SK-N-SH treated with all-trans-retinoic acid at 6 μM for 48 hours (cell line): ENCODE measurements at regions not wholly inside any gene's neighbourhood (a gene's known extent, or its start where the extent isn't known, plus 50 kb on each side); places are given as distances from the start of the nearest gene placed in this dataset.

Experiments
- ATAC-seq: fragments of 200-7000 bp; cut with Tn5 transposase; 3 replicates; pipeline ENCODE4 v1.9.1; 2020; ENCODE audit warnings: mild to moderate bottlenecking, moderate library complexity
- ARNTL ChIP-seq: fragments of 450-650 bp; formaldehyde crosslinking; IDR thresholded peaks from 2 replicates; pipeline ENCODE4 v1.5.0; 2020; ENCODE audit warnings: low read depth, mild to moderate bottlenecking, moderate library complexity, borderline replicate concordance
- BACH2 ChIP-seq: fragments of 250-450 bp; sonication (Bioruptor Pico); IDR thresholded peaks from 2 replicates; pipeline ENCODE4 v1.9.0; 2021; ENCODE audit warnings: mild to moderate bottlenecking, borderline replicate concordance
- CSDC2 ChIP-seq: fragments of 250-450 bp; sonication (Bioruptor Pico); IDR thresholded peaks from 2 replicates; pipeline ENCODE4 v1.5.0; 2020; ENCODE audit warnings: mild to moderate bottlenecking, moderate library complexity
- ESRRG ChIP-seq: fragments of 250-450 bp; sonication (Bioruptor Pico); IDR thresholded peaks from 2 replicates; pipeline ENCODE4 v1.6.1; 2021; ENCODE audit warnings: mild to moderate bottlenecking
- GLIS3 ChIP-seq: fragments of 250-450 bp; sonication (Bioruptor Pico); IDR thresholded peaks from 2 replicates; pipeline ENCODE4 v1.5.0; 2020; ENCODE audit warnings: mild to moderate bottlenecking, moderate library complexity
- ISL1 ChIP-seq: fragments of 250-450 bp; sonication (Bioruptor Pico); IDR thresholded peaks from 2 replicates; pipeline ENCODE4 v2.1.2; 2022; ENCODE audit warnings: mild to moderate bottlenecking, moderate library complexity
- OSR1 ChIP-seq: fragments of 250-450 bp; sonication (Bioruptor Pico); IDR thresholded peaks from 2 replicates; pipeline ENCODE4 v1.8.0; 2022; ENCODE audit warnings: moderate library complexity, mild to moderate bottlenecking, inconsistent platforms
- PATZ1 ChIP-seq: fragments of 250-450 bp; sonication (Bioruptor Pico); IDR thresholded peaks from 2 replicates; pipeline ENCODE4 v1.8.0; 2020; ENCODE audit warnings: mild to moderate bottlenecking, moderate library complexity, borderline replicate concordance
- PPARA ChIP-seq: fragments of 250-450 bp; sonication (Bioruptor Pico); IDR thresholded peaks from 2 replicates; pipeline ENCODE4 v1.5.0; 2020; ENCODE audit warnings: mild to moderate bottlenecking, borderline replicate concordance
- RARB ChIP-seq: fragments of 250-450 bp; sonication (Bioruptor Pico); IDR thresholded peaks from 2 replicates; pipeline ENCODE4 v1.8.0; 2021; ENCODE audit warnings: mild to moderate bottlenecking, moderate library complexity
- SNAI2 ChIP-seq: fragments of 250-450 bp; sonication (Bioruptor Pico); IDR thresholded peaks from 2 replicates; pipeline ENCODE4 v1.5.0; 2020; ENCODE audit warnings: mild to moderate bottlenecking, moderate library complexity
- TCF4 ChIP-seq: fragments of 250-450 bp; sonication (Bioruptor Pico); IDR thresholded peaks from 2 replicates; pipeline ENCODE4 v1.8.0; 2021; ENCODE audit warnings: mild to moderate bottlenecking, moderate library complexity, borderline replicate concordance
- TOX ChIP-seq: fragments of 250-450 bp; sonication (Bioruptor Pico); IDR thresholded peaks from 2 replicates; pipeline ENCODE4 v1.8.0; 2021; ENCODE audit warnings: mild to moderate bottlenecking, moderate library complexity, borderline replicate concordance
- TSHZ2 ChIP-seq: fragments of 250-450 bp; sonication (Bioruptor Pico); IDR thresholded peaks from 2 replicates; pipeline ENCODE4 v1.5.0; 2020; ENCODE audit warnings: mild to moderate bottlenecking, moderate library complexity
- ZFP3 ChIP-seq: fragments of 250-450 bp; sonication (Bioruptor Pico); IDR thresholded peaks from 2 replicates; pipeline ENCODE4 v1.5.0; 2020; ENCODE audit warnings: mild to moderate bottlenecking, moderate library complexity
- ZFP30 ChIP-seq: fragments of 450-650 bp; formaldehyde crosslinking; IDR thresholded peaks from 2 replicates; pipeline ENCODE4 v1.5.0; 2022; ENCODE audit warnings: mild to moderate bottlenecking, moderate library complexity
- ZNF565 ChIP-seq: fragments of 450-650 bp; formaldehyde crosslinking; conservative IDR thresholded peaks from 2 replicates; pipeline ENCODE4 v1.5.0; 2020; ENCODE audit warnings: low read depth, mild to moderate bottlenecking, moderate library complexity
- ZNF70 ChIP-seq: fragments of 450-650 bp; formaldehyde crosslinking; IDR thresholded peaks from 2 replicates; pipeline ENCODE4 v1.5.0; 2020; ENCODE audit warnings: mild to moderate bottlenecking, moderate library complexity
- ZNF8 ChIP-seq: fragments of 450-650 bp; formaldehyde crosslinking; IDR thresholded peaks from 2 replicates; pipeline ENCODE4 v1.5.0; 2020; ENCODE audit warnings: mild to moderate bottlenecking, moderate library complexity
- TF ChIP-seq, protein P1 (sequence below): fragments of 250-450 bp; sonication (Bioruptor Pico); IDR thresholded peaks from 2 replicates; pipeline ENCODE4 v1.5.1; 2020; ENCODE audit warnings: low read depth, mild to moderate bottlenecking, moderate library complexity
- TF ChIP-seq, protein P2 (sequence below): fragments of 250-450 bp; sonication (Bioruptor Pico); IDR thresholded peaks from 2 replicates; pipeline ENCODE4 v1.5.1; 2021; ENCODE audit warnings: mild to moderate bottlenecking, moderate library complexity

GRCh38 chr17:22512506-22512905 lies 820.2 kb downstream of the KCNJ18 start (continued):
- TF ChIP-seq SNAI2 (CRISPR knock-in tag), result no peak

GRCh38 chr17:22512997-22513538 lies 820.7 kb downstream of the KCNJ18 start:
- ATAC-seq, result peak; percentile 76

GRCh38 chr17:22514315-22514714 lies 822.0 kb downstream of the KCNJ18 start:
- ATAC-seq, result no peak
- TF ChIP-seq ZNF8 (CRISPR knock-in tag) (no peak), ISL1 (CRISPR knock-in tag) (no peak), TOX (CRISPR knock-in tag) (no peak), OSR1 (CRISPR knock-in tag) (no peak)

More at GRCh38 chr17:22512997-22513538, 820.7 kb downstream of the KCNJ18 start:
- no peak for TF ChIP-seq CSDC2
- no peak for TF ChIP-seq ZNF70
- no peak for TF ChIP-seq ARNTL
- no peak for TF ChIP-seq OSR1 (CRISPR knock-in tag)
- TF ChIP-seq, protein P1, sequence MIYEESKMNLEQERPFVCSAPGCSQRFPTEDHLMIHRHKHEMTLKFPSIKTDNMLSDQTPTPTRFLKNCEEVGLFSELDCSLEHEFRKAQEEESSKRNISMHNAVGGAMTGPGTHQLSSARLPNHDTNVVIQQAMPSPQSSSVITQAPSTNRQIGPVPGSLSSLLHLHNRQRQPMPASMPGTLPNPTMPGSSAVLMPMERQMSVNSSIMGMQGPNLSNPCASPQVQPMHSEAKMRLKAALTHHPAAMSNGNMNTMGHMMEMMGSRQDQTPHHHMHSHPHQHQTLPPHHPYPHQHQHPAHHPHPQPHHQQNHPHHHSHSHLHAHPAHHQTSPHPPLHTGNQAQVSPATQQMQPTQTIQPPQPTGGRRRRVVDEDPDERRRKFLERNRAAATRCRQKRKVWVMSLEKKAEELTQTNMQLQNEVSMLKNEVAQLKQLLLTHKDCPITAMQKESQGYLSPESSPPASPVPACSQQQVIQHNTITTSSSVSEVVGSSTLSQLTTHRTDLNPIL, result no peak
- TF ChIP-seq PPARA (CRISPR knock-in tag), result no peak
- TF ChIP-seq TSHZ2 (CRISPR knock-in tag), result no peak
- no peak for TF ChIP-seq ZFP30 (CRISPR knock-in tag)
- TF ChIP-seq ISL1 (CRISPR knock-in tag), result no peak
- no peak for TF ChIP-seq ZFP3
- TF ChIP-seq RARB (CRISPR knock-in tag), result no peak
- TF ChIP-seq, protein P2, sequence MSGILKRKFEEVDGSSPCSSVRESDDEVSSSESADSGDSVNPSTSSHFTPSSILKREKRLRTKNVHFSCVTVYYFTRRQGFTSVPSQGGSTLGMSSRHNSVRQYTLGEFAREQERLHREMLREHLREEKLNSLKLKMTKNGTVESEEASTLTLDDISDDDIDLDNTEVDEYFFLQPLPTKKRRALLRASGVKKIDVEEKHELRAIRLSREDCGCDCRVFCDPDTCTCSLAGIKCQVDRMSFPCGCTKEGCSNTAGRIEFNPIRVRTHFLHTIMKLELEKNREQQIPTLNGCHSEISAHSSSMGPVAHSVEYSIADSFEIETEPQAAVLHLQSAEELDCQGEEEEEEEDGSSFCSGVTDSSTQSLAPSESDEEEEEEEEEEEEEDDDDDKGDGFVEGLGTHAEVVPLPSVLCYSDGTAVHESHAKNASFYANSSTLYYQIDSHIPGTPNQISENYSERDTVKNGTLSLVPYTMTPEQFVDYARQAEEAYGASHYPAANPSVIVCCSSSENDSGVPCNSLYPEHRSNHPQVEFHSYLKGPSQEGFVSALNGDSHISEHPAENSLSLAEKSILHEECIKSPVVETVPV (CRISPR knock-in tag), result no peak
- TF ChIP-seq ZNF565 (CRISPR knock-in tag), result no peak
- TF ChIP-seq GLIS3, result no peak
- TF ChIP-seq BACH2 (CRISPR knock-in tag), result no peak
- TF ChIP-seq ESRRG (CRISPR knock-in tag), result no peak
- no peak for TF ChIP-seq PATZ1 (CRISPR knock-in tag)
- TF ChIP-seq SNAI2 (CRISPR knock-in tag), result no peak

- TF ChIP-seq PPARA (CRISPR knock-in tag), result no peak
- no peak for TF ChIP-seq GLIS3
- no peak for TF ChIP-seq OSR1 (CRISPR knock-in tag)
- TF ChIP-seq TCF4 (CRISPR knock-in tag), result no peak
- TF ChIP-seq ARNTL, result no peak
- TF ChIP-seq, protein P2 (CRISPR knock-in tag), result no peak
- no peak for TF ChIP-seq ZFP30 (CRISPR knock-in tag)
- no peak for TF ChIP-seq RARB (CRISPR knock-in tag)
- no peak for TF ChIP-seq TSHZ2 (CRISPR knock-in tag)
- no peak for TF ChIP-seq CSDC2
- no peak for TF ChIP-seq ZNF8 (CRISPR knock-in tag)
- TF ChIP-seq ISL1 (CRISPR knock-in tag), result no peak
- no peak for TF ChIP-seq TOX (CRISPR knock-in tag)
- no peak for TF ChIP-seq ZNF70
- no peak for ATAC-seq
Measured at GRCh38 chr17:22514767-22515320, 822.5 kb downstream of the KCNJ18 start.
